OCI-LY3 (cell line): ENCODE measurements at regions not wholly inside any gene's neighbourhood (a gene's known extent, or its start where the extent isn't known, plus 50 kb on each side); places are given as distances from the start of the nearest gene placed in this dataset.
"Not testable (repeated sequence)": the region's sequence is repeated elsewhere in the genome, so short reads cannot be mapped to it uniquely, and the experiment has no call there.

Experiments
- H2AFZ ChIP-seq: fragments of 200-600, 300-600 bp; shearing (Covaris generic); 2 replicates; pipeline ENCODE4 v1.6.0; 2014; ENCODE audit warnings: antibody characterized with exemption, low read depth, low read length
- H3K27ac ChIP-seq: fragments of 200-600, 300-600 bp; sonication (generic); 2 replicates; pipeline ENCODE4 v1.5.1; 2014; ENCODE audit warnings: mild to moderate bottlenecking, low read length, moderate library complexity, mixed read lengths
- H3K27me3 ChIP-seq: fragments of 200-600, 300-600 bp; sonication (generic); 2 replicates; pipeline ENCODE4 v1.6.1; 2014; ENCODE audit warnings: low read depth, low read length, mixed read lengths
- H3K36me3 ChIP-seq: fragments of 200-600, 300-600 bp; sonication (generic); replicated peaks from 2 replicates; pipeline ENCODE3; 2014; ENCODE audit warnings: low read depth, low read length, mixed read lengths
- H3K4me1 ChIP-seq: fragments of 300-600, 200-600 bp; sonication (generic); 2 replicates; pipeline ENCODE4 v1.6.1; 2014; ENCODE audit warnings: low read length, mixed read lengths
- H3K4me2 ChIP-seq: fragments of 200-600, 300-600 bp; sonication (generic); 2 replicates; pipeline ENCODE4 v1.6.1; 2014; ENCODE audit warnings: low read length, mixed read lengths
- H3K4me3 ChIP-seq: fragments of 300-600, 200-600 bp; sonication (generic); 2 replicates; pipeline ENCODE4 v1.5.1; 2014; ENCODE audit warnings: antibody characterized with exemption, mild to moderate bottlenecking, low read length, moderate library complexity
- H3K79me2 ChIP-seq: fragments of 300-600, 200-600 bp; shearing (Covaris generic); 2 replicates; pipeline ENCODE4 v1.6.1; 2014; ENCODE audit warnings: mild to moderate bottlenecking, low read length, mixed read lengths
- H3K9ac ChIP-seq: fragments of 300-600, 200-600 bp; shearing (Covaris generic); 2 replicates; pipeline ENCODE4 v1.6.0; 2014; ENCODE audit warnings: mild to moderate bottlenecking, low read length, moderate library complexity
- H3K9me3 ChIP-seq: fragments of 200-600, 300-600 bp; shearing (Covaris generic); 2 replicates; pipeline ENCODE4 v1.6.1; 2014; ENCODE audit warnings: low read length, mixed read lengths; ENCODE audit not compliant: insufficient read depth
- H4K20me1 ChIP-seq: fragments of 200-600, 300-600 bp; sonication (generic); 2 replicates; pipeline ENCODE4 v1.6.1; 2016; ENCODE audit warnings: low read length, mixed read lengths; ENCODE audit not compliant: insufficient read depth
- EZH2phosphoT487 ChIP-seq: fragments of 200-600 bp; shearing (Covaris generic); IDR thresholded peaks from 2 replicates; pipeline ENCODE4 v1.6.1; 2018; ENCODE audit warnings: antibody characterized with exemption, mixed run types, low read depth
- TF ChIP-seq, protein P1 (sequence below): fragments of 200-600, 300-600 bp; sonication (generic); IDR thresholded peaks from 2 replicates; pipeline ENCODE4 v1.5.1; 2014; ENCODE audit warnings: antibody characterized with exemption, low read length, low read depth

DNA sequence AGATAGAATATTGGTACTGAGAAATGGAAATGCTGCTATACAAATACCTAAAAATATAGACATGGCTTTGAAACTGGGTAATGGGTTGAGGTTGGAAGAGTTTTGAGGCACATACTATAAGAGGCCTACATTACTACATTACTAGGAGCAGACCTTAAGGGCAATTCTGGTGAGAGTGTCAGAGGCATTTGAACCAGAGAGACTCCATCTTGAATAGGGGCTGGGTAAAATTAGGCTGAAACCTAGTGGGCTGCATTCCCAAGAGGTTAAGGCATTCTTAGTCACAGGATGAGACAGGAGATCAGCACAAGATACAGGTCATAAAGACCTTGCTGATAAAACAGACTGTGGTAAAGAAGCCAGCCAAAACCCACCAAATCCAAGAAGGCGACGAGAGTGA, 104.6 kb upstream of the ADRA1B start:
- H3K79me2 ChIP-seq, result no peaks in the 10 kb centered on the region
- no peak overlapping the region for H3K27ac ChIP-seq
- no peak overlapping the region for H3K4me3 ChIP-seq
- H3K4me1 ChIP-seq, result peaks cover 5% of the 10 kb centered on the region
- H3K9me3 ChIP-seq, result no peaks in the 10 kb centered on the region
- H3K27me3 ChIP-seq, result no peaks in the 10 kb centered on the region
- H2AFZ ChIP-seq, result no peak overlapping the region
- no peaks in the 10 kb centered on the region for H3K36me3 ChIP-seq
- H4K20me1 ChIP-seq, result no peaks in the 10 kb centered on the region
- TF ChIP-seq, protein P1, sequence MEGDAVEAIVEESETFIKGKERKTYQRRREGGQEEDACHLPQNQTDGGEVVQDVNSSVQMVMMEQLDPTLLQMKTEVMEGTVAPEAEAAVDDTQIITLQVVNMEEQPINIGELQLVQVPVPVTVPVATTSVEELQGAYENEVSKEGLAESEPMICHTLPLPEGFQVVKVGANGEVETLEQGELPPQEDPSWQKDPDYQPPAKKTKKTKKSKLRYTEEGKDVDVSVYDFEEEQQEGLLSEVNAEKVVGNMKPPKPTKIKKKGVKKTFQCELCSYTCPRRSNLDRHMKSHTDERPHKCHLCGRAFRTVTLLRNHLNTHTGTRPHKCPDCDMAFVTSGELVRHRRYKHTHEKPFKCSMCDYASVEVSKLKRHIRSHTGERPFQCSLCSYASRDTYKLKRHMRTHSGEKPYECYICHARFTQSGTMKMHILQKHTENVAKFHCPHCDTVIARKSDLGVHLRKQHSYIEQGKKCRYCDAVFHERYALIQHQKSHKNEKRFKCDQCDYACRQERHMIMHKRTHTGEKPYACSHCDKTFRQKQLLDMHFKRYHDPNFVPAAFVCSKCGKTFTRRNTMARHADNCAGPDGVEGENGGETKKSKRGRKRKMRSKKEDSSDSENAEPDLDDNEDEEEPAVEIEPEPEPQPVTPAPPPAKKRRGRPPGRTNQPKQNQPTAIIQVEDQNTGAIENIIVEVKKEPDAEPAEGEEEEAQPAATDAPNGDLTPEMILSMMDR, result no peak
- TF ChIP-seq EZH2phosphoT487, result no peak
- no peak overlapping the region for H3K9ac ChIP-seq
- no peak overlapping the region for H3K4me2 ChIP-seq

DNA sequence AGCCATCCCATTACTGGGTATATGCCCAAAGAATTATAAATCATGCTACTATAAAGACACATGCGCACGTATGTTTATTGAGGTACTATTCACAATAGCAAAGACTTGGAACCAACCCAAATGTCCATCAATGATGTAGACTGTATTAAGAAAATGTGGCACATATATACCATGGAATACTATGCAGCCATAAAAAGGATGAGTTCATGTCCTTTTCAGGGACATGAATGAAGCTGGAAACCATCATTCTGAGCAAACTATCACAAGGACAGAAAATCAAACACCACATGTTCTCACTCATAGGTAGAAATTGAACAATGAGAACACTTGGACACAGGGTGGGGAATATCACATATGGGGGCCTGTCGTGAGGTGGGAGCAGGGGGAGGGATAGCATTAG, 103.5 kb upstream of the ADRA1B start:
- not testable (repeated sequence) for H3K27ac ChIP-seq, H3K79me2 ChIP-seq, H3K4me3 ChIP-seq, H2AFZ ChIP-seq, H3K4me2 ChIP-seq, H3K9ac ChIP-seq, H3K4me1 ChIP-seq, H3K27me3 ChIP-seq, H3K36me3 ChIP-seq, H4K20me1 ChIP-seq, H3K9me3 ChIP-seq

DNA sequence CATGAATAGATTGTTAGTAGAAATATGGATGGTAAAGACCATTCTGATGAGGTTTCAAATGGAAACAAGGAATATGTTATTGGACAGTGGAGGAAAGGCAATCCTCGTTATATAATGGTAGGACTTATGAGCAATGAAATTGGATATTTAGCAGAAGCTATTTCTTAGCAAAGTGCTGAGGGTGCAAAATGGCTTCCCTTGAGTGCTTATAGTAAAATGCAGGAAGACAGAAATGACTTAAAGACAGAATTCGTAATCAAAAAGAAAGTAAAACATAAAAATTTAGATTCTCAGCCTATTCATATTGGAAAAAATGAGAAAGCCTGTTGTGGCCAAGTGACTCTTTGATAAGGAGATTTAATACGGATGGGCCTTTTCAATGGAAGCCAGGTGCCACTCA, 102.1 kb upstream of the ADRA1B start:
- H3K27ac ChIP-seq, result no peak overlapping the region
- H3K36me3 ChIP-seq, result no peaks in the 10 kb centered on the region
- no peaks in the 10 kb centered on the region for H3K9me3 ChIP-seq
- no peak overlapping the region for H3K4me3 ChIP-seq
- H4K20me1 ChIP-seq, result no peaks in the 10 kb centered on the region
- H3K4me1 ChIP-seq, result peaks cover 5% of the 10 kb centered on the region
- no peak overlapping the region for H2AFZ ChIP-seq
- no peaks in the 10 kb centered on the region for H3K79me2 ChIP-seq
- no peaks in the 10 kb centered on the region for H3K27me3 ChIP-seq
- H3K4me2 ChIP-seq, result no peak overlapping the region
- no peak for TF ChIP-seq EZH2phosphoT487
- no peak overlapping the region for H3K9ac ChIP-seq

DNA sequence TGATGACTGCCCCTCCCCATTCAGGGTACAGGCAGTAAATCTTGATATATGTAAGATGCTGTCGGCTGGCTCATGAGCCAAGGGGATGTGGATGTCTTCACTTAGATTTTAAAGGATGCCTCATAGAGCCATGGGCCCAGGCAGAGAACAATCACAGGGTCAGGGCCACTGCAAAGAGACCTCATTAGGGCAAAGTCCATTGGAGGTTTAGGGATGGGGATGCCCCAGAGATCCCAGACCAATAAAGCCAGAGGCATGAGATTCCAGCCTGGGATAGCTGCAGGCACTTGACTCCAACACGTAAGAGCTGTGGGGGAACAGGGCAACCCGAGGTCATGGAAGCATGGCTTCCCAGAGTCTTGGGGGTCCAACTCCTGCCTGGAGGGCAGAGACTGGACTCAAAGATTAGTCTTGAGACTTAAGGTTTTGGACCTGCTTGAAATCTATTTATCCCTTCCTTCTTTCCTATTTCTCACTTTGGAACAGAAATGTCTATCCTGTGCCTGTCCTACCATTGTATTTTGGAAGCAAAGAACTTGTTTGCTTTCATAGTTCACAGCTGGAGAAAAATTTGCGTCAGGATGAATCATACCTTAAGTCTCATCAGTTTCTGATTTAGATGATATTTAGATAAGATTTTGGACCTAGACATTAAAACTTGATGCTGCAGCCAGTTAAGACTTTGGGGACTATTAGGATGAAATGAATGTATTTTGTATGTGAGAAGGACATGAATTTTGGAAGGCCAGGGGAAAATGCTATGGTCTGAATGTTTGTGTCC, 101.3 kb upstream of the ADRA1B start:
- no peak overlapping the region for H3K4me3 ChIP-seq
- TF ChIP-seq, protein P1, result no peak
- TF ChIP-seq EZH2phosphoT487, result no peak
- H3K9me3 ChIP-seq, result no peaks in the 10 kb centered on the region
- no peak overlapping the region for H2AFZ ChIP-seq
- H3K27me3 ChIP-seq, result no peaks in the 10 kb centered on the region
- no peaks in the 10 kb centered on the region for H4K20me1 ChIP-seq
- H3K79me2 ChIP-seq, result no peaks in the 10 kb centered on the region
- H3K4me1 ChIP-seq, result peaks cover 5% of the 10 kb centered on the region
- no peaks in the 10 kb centered on the region for H3K36me3 ChIP-seq
- no peak overlapping the region for H3K27ac ChIP-seq
- H3K9ac ChIP-seq, result no peak overlapping the region
- H3K4me2 ChIP-seq, result no peak overlapping the region

DNA sequence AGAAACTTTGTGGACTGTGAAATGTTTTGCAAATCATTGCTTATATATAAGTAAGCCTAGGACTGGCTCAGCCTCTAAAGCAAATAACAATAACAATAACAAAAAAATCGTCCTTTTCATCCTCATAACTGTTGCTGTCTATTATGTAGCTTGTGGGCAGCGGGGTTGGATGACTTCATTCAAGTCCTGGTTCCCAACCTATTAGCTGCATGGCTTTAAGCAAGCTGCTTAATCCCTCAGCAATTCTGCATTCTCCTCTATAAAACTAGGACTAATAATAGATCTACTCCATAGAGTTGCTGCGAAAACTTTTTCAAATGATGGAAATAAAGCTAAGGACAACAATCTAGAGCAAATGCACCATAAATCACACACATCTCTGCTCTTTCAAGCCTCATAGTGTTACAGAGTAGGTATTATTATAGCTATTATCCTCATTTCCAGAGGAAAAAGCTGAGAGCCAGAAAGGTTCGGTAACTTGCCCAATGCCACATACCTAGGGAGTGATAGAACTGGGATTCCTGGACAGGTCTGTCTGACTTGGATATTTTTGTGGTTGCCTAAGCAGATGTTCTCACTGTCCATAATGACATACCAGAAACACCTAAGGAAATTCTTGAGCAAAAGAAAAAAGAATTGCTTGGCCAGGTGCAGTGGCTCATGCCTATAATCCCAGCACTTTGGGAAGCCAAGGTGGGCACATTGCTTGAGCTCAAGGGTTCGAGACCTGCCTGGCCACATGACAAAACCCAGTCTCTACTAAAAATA, 98.8 kb upstream of the ADRA1B start:
- Histone ChIP-seq H3K27me3 (no peaks in the 10 kb centered on the region), H3K79me2 (no peaks in the 10 kb centered on the region), H3K4me3 (no peak overlapping the region), H3K4me2 (no peak overlapping the region), H3K4me1 (peaks cover 5% of the 10 kb centered on the region), H3K27ac (no peak overlapping the region), H3K9ac (no peak overlapping the region), H2AFZ (no peak overlapping the region), H3K9me3 (no peaks in the 10 kb centered on the region), H4K20me1 (no peaks in the 10 kb centered on the region), H3K36me3 (no peaks in the 10 kb centered on the region)
- TF ChIP-seq, protein P1, result no peak
